Erythroblast (primary cell): ENCODE measurements at regions not wholly inside any gene's neighbourhood (a gene's known extent, or its start where the extent isn't known, plus 50 kb on each side); places are given as distances from the start of the nearest gene placed in this dataset.

ENCODE experiments used
- DNase-seq, 2 experiments: peaks; one replicate each; lab custom pipeline; 2025; lab: John Stamatoyannopoulos, UW
- GATA1 ChIP-seq: IDR thresholded peaks from 2 replicates; pipeline ENCODE4 v1.6.1; 2011; ENCODE audit warnings: low read depth, mild to moderate bottlenecking, control low read depth, low read length, moderate library complexity
- POLR2A ChIP-seq: IDR thresholded peaks from 2 replicates; pipeline ENCODE4 v1.6.1; 2011; ENCODE audit warnings: mild to moderate bottlenecking, low read length

DNA sequence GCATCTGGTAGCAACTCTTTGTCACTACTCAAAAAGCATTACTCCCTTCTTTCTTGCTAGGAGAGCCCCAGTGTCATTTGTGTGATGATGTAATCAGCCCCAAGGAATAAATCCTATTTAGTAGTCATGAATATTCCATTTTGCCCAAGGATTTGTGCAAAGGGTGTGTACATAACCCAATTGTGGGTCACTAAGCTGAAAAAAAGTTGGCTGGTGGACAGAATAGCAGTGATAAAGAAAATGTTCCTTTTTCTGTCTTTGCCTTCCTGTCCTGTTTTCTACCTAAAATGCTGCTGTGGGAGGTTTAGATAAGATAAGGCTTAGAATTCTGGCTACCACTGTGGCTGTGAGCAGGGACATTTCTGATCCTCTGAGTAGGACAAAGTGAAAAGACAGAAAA, 223.1 kb upstream of the ITGA1 start:
- no peak for DNase-seq
- TF ChIP-seq POLR2A (no peak), GATA1 (no peak)

DNA sequence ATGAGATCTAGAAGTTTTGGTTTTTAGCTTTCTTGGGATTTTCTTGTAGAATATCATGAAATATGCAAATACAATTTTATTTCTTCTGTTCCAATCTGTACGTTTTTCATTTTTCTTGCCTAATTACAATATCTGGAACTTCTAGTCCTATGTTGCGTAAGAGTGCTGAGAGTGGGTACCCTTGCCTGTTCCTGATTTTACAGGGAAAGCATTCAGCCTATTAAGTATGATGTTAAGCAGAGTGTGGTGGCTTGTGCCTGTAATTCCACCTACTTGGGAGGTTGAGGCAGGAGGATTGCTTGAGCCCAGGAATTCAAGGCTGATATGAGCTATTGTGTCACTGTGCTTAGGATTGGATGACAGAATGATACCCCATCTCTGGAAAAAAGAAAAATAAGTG, 210.2 kb upstream of the ITGA1 start:
- TF ChIP-seq POLR2A: no peak
- DNase-seq: no peak

DNA sequence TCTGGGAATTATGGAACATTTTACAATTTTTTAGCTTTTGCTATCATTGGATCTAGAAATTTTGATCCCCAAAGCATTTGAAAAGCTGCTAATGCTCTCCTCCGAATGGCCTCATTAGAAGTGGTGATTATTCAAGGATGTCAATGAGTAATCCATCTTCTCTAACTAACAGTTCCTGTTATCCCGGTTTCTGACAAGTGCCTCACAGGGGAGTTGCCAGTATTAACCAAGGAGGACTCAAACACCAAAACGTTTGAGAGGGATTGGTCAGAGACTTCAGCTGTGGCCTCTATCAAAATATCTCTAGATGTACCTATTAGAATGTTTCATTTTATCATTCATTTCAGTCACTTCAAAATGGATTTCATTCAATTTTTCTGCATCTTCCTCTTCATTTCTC, 208.3 kb upstream of the ITGA1 start:
- TF ChIP-seq POLR2A (no peak), GATA1 (no peak)
- DNase-seq: no peak

DNA sequence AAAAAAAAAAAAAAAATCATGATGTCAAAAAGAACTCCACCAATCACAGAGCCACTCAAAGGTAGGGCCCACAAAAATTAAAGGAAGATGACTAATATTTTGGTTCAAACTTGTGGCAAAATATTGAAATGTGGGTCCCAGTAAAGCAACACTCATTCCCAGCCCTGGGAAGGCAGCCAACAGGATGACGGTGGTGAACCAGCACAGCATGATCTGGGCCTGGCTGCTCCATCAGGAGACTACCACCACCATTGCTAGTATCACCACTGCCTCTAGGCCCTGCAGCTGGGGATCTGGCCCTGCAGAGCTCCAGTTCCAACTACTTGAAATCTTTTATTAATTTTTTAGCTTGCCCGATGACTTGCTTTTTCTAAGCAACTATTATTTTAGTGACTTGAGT, 206.8 kb upstream of the ITGA1 start:
- no peak for DNase-seq
- TF ChIP-seq POLR2A (no peak), GATA1 (no peak)

DNA sequence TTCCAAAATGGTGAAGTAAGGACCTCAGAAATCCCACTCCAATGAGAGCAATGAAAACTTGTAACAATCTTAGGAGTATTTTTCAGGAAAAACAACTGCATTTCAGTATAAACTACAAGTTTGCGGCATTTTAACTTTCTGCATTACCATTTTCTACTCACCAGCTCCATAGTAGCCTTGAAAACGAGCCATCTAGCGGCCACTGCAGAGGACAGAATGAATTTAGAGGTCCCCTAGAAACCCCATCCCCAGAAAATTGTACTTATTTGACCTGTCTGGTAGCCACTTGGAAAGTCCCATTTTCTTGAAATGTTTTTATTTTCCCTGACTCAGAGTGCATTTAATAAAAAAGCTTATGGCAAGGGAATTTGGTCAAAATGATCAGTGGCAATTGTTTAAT, 205.4 kb upstream of the ITGA1 start:
- no peak for TF ChIP-seq GATA1
- no peak for TF ChIP-seq POLR2A
- no peak for DNase-seq

DNA sequence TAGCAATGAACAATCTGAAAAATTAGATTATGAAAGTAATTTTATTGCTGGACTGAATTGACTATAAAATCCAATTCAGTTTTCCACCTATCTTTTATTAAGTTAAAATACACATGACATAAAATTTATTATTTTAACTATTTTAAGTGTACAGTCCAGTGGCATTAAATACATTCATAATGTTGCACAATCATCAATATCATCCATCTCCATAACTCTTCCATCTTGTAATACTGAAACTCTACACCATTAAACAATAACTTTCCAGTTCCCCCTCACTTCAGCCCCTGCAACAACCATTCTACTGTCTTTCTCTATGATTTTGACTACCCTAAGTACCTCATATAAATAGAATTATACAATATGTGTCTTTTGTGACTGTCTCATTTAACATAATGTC, 200.6 kb upstream of the ITGA1 start:
- DNase-seq: no peak
- TF ChIP-seq GATA1 (no peak), POLR2A (no peak)

DNA sequence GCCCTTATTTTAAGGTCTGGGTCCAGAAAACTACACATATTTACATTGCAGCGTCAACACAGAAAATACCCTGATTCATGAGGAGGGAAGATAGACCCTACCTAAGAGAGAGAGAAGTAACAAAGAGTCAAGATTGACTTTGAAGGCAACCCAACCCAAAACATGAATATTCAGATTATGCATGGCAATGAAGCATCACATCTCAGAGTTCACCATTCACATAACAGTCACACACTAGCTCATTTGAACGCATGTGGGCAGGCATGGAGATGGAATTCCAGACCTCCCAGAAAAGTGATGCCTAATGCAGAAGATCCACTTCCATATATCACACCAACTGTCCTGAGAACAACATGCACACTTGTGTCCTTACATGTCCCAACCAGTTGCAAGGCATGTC, 190.1 kb upstream of the ITGA1 start:
- TF ChIP-seq GATA1 (no peak), POLR2A (no peak)

DNA sequence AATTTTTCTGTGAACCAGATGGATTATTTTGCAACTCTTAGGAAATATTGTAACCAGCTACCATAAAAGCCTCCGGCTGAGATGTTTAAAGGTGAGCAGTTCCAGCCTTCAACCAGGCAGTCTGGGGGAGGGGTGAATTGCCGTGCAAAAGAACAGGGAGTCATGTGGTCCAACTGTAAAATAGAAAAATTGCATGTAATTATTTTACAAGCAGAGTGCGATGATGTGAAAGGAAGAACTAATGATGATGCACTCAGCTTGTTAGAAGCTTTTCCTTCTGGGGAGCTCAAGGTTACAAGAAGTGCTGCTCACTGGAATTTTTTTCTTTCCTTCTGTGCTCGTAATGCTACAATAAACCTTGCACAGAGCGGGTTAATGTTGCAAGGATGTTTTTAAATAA, 188.7 kb upstream of the ITGA1 start:
- TF ChIP-seq POLR2A: no peak
- TF ChIP-seq GATA1: no peak
- no peak for DNase-seq

More for the DNA sequence above, 190.1 kb upstream of the ITGA1 start:
- DNase-seq: no peak

DNA sequence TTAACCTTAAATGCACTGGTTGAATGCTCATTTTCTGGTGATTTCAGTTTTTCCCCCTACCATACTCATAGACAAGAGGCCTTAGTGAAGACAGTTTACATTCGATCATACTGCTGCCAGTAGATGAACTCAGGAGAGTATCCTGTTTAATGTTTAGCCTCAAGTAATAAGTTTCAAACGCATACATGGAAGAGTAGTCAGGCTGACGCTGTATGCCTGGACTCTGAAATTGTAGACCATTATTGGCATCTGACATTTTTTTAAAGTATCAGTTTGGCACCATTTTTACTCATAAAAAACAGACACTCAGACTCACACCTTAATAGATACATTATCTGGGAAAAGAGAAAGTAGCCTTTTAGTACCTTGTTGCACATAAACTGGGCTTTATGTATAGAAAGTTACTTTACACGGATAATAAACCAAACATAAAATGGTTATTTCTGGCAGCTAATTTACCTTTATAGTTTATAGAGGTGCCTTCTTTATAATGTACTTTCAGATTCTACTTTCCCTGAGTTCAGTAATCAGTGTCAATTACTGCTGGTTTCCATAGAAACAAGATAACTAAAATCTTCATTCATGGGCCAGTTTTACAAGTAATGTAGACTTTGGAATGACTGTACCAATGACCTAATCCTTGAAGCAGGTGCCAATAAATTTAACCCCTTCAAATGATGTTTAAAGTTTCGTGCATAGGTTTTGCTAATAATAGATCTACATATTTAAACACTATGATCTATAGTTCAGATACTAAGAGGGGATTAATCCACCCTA, 183.8 kb upstream of the ITGA1 start:
- TF ChIP-seq GATA1 (no peak), POLR2A (no peak)
- no peak for DNase-seq

DNA sequence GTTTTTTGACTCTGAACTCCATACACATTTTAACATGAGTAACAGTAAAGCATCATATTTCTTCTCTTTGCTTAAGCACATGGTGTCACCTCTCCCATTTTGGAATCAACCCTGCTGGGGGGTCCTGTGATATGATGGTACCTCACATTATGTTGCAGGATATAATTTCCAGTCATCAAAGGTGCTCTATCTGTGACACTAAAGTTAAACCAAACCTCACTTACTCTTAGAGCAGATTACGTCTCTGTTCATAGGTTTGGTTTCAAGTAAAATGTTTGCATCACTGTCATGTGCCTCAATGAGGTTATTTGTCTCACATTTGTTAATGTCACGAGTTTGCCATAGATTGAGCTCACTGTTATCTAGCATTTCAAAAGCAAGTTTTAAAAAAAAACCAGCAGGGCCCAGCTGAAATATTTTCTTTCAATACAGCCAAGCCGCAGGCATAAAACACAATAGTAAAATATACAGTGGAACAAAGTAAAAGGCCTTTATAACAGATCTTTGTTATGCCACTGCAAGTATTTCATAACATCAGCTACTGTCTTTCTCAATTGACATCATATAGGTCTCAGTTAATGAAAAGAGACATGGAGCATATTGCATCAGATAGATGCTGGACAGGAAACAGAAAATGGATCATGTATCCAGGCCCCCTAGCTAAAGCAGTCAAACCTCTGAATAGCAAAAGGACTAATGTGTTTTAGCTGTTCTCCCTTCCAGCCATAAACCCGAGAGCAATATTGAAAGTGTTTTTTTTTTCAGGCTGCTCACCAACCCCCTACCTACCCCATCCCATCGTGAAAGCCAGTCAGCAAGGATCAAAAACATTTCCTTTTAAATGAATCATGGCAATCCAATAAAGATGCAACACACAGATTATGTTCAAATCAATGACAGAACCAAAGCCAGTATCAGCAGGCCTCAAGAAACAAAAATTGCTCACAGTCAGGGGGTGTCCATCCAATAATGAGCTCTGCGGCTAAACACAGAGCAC, 182.1 kb upstream of the ITGA1 start:
- TF ChIP-seq POLR2A: no peak
- no peak for TF ChIP-seq GATA1
- DNase-seq: no peak

DNA sequence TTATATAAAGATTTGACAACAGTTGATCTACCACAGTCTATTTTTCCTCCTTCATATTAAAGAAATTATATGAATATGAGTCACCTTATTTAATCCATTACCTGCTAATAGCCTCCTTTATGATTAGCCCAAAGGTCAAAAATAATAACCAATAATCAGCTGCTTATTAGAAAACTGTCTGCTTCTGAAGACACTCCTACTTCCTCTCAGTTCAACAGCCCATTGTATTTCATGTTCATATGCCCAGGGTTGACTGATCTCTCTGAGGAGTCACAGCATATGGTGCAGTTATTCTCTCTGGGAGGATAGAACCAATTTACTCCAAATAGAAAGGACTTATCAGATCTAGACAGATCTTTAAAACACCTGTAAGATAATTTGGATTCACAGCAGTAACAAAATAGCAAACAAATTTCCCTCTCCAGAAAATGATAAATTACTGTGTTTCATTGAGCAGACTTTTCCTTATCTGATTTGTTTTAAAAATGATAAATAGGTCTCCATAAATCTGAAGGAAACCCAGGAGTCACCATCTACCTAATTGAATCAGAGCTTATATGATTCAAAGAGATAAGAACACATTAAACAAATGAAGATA, 180.4 kb upstream of the ITGA1 start:
- TF ChIP-seq GATA1 (no peak), POLR2A (no peak)

DNA sequence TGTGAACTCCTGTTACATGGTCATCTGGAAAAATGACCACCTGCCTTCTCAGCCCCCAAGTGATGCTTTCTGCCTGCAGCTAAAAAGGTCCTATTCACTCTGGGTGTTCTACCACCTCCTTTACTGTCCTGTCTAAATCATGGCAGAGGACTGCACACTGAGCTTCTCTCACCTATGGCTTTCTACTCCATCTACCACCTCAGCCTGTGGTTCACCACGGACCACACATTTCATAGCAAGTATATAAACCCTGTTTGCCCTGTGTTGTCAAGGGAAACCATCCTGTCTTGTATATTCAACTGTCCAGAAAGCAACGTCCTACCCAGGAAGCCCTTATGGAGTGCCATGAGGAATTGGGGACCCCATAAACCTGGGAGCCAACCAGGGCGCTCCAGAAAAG, 167.4 kb upstream of the ITGA1 start:
- no peak for DNase-seq
- no peak for TF ChIP-seq POLR2A
- TF ChIP-seq GATA1: no peak

More for the DNA sequence above, 180.4 kb upstream of the ITGA1 start:
- no peak for DNase-seq

DNA sequence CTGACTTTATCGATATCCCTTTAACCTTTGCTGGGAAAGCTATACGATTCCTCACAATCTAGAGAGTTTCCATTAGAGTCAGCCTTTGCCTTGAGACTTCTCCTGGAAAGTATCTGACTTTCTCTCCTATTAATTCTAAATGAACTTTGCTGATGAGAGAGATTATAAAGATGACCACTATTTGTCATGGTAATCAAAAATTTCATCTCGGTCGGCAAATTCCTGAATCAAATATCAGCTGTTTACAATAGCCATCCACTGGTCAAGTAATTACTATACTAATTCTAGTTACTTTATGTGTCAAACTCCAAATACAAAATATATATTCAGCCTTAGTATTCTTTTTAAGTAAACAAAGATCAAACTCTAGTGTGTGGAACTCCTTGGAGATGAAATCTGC, 164.4 kb upstream of the ITGA1 start:
- DNase-seq: no peak
- TF ChIP-seq GATA1: no peak
- no peak for TF ChIP-seq POLR2A

DNA sequence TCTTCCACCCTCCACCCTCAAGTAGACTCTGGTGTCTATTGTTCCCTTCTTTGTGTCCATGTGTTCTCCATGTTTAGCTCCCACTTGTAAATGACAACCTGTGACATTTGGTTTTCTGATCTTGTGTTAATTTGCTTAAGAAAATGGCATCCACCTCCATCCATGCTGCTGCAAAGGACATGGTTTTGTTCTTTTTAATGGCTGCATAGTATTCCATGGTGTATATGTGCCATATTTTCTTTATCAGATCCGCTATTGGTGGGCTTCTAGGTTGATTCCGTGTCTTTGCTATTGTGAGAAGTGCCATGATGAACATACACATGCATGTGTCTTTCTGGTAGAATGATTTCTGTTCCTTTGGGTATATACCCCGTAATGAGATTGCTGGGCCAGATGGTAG, 163.4 kb upstream of the ITGA1 start:
- no peak for DNase-seq
- TF ChIP-seq GATA1 (no peak), POLR2A (no peak)
